Keratinocyte (primary cell): ENCODE measurements at regions not wholly inside any gene's neighbourhood (a gene's known extent, or its start where the extent isn't known, plus 50 kb on each side); places are given as distances from the start of the nearest gene placed in this dataset.
"Not testable (repeated sequence)": the region's sequence is repeated elsewhere in the genome, so short reads cannot be mapped to it uniquely, and the experiment has no call there.

Experiments used
- DNase-seq: peaks from one replicate; pipeline ENCODE4 v3.0.0-alpha.2; 2011; ENCODE audit warnings: low read depth, missing footprints, low spot score
- FAIRE-seq: peaks from 2 replicates; lab custom pipeline; 2011; peaks lifted over from hg19 to GRCh38; lab: Jason Lieb, UNC
- H2AFZ ChIP-seq: 2 replicates; pipeline ENCODE4 v1.6.0; 2012; ENCODE audit warnings: low read length, control low read depth, inconsistent platforms; ENCODE audit not compliant: control insufficient read depth
- H3K27ac ChIP-seq: 2 replicates; pipeline ENCODE4 v1.5.1; 2011; ENCODE audit warnings: low read length; ENCODE audit not compliant: control insufficient read depth, insufficient read depth
- H3K27me3 ChIP-seq: 3 replicates; pipeline ENCODE4 v1.6.0; 2011; ENCODE audit warnings: low read length; ENCODE audit not compliant: control insufficient read depth, insufficient read depth; ENCODE audit errors: extremely low read depth
- H3K36me3 ChIP-seq, 2 experiments: 2 replicates in 1 of 2; 3 replicates in 1 of 2; pipeline ENCODE4 v1.5.1; 2011; ENCODE audit warnings: low read length in 2 of 2, mild to moderate bottlenecking in 1 of 2; ENCODE audit not compliant: control insufficient read depth in 2 of 2, insufficient read depth in 2 of 2; ENCODE audit errors: extremely low read depth in 1 of 2
- H3K4me1 ChIP-seq: 3 replicates; pipeline ENCODE4 v1.5.1; 2011; ENCODE audit warnings: low read length; ENCODE audit not compliant: control insufficient read depth, insufficient read depth; ENCODE audit errors: extremely low read depth
- H3K4me2 ChIP-seq: 3 replicates; pipeline ENCODE4 v1.6.0; 2011; ENCODE audit warnings: low read depth, low read length; ENCODE audit not compliant: control insufficient read depth, insufficient read depth; ENCODE audit errors: extremely low read depth
- H3K4me3 ChIP-seq, 3 experiments: fragments of 200-600 bp in 1 of 3; sonication (generic) in 1 of 3; 2 replicates in 2 of 3; 3 replicates in 1 of 3; pipeline ENCODE4 v1.5.1; 2011 to 2016; ENCODE audit warnings: low read length in 3 of 3, mild to moderate bottlenecking in 3 of 3, control low read depth in 2 of 3, inconsistent platforms in 1 of 3, low read depth in 1 of 3, mixed read lengths in 1 of 3, mixed run types in 1 of 3, moderate library complexity in 1 of 3; ENCODE audit not compliant: control insufficient read depth in 2 of 3, insufficient read depth in 2 of 3; ENCODE audit errors: extremely low read depth in 1 of 3
- H3K79me2 ChIP-seq: 2 replicates; pipeline ENCODE4 v1.6.0; 2012; ENCODE audit warnings: low read length; ENCODE audit not compliant: control insufficient read depth, insufficient read depth
- H3K9ac ChIP-seq: 3 replicates; pipeline ENCODE4 v1.6.0; 2011; ENCODE audit warnings: low read length; ENCODE audit not compliant: control insufficient read depth, insufficient read depth; ENCODE audit errors: extremely low read depth
- H3K9me1 ChIP-seq: 3 replicates; pipeline ENCODE4 v1.6.0; 2011; ENCODE audit warnings: low read length; ENCODE audit not compliant: control insufficient read depth, insufficient read depth; ENCODE audit errors: extremely low read depth
- H3K9me3 ChIP-seq: 2 replicates; pipeline ENCODE4 v1.5.1; 2012; ENCODE audit warnings: low read depth, low read length; ENCODE audit not compliant: control insufficient read depth
- H4K20me1 ChIP-seq: 3 replicates; pipeline ENCODE4 v1.6.0; 2011; ENCODE audit warnings: low read length; ENCODE audit not compliant: control insufficient read depth, insufficient read depth; ENCODE audit errors: extremely low read depth
- dilution Hi-C: fragments of 300-500 bp; cut with MboI; formaldehyde crosslinking; loops from one replicate; pipeline ENCODE4 v1.7.0; 2020; ENCODE audit warnings: low sequenced_read_pairs; ENCODE audit not compliant: extremely low pct_ligation_motif_present
- TF ChIP-seq, protein P1 (sequence below), 3 experiments: IDR thresholded peaks in 1 of 3; conservative IDR thresholded peaks in 1 of 3; optimal IDR thresholded peaks in 1 of 3; 2 replicates in 2 of 3; 3 replicates in 1 of 3; pipeline versions ENCODE3 to v1.5.1; 2011; ENCODE audit warnings: low read length in 3 of 3, mild to moderate bottlenecking in 3 of 3, moderate library complexity in 2 of 3, control low read depth in 1 of 3, inconsistent platforms in 1 of 3; ENCODE audit not compliant: insufficient read depth in 2 of 3; ENCODE audit errors: extremely low read depth in 1 of 3

GRCh38 chr1:223913715-223914114, 68.0 kb upstream of the TP53BP2 start:
- H4K20me1 ChIP-seq, H3K9me1 ChIP-seq, FAIRE-seq, DNase-seq, dilution Hi-C loops, H3K27me3 ChIP-seq, H3K4me1 ChIP-seq, H3K36me3 ChIP-seq, H2AFZ ChIP-seq, H3K27ac ChIP-seq, H3K79me2 ChIP-seq, H3K9me3 ChIP-seq, H3K9ac ChIP-seq, H3K4me3 ChIP-seq, H3K4me2 ChIP-seq: not testable (repeated sequence)

DNA sequence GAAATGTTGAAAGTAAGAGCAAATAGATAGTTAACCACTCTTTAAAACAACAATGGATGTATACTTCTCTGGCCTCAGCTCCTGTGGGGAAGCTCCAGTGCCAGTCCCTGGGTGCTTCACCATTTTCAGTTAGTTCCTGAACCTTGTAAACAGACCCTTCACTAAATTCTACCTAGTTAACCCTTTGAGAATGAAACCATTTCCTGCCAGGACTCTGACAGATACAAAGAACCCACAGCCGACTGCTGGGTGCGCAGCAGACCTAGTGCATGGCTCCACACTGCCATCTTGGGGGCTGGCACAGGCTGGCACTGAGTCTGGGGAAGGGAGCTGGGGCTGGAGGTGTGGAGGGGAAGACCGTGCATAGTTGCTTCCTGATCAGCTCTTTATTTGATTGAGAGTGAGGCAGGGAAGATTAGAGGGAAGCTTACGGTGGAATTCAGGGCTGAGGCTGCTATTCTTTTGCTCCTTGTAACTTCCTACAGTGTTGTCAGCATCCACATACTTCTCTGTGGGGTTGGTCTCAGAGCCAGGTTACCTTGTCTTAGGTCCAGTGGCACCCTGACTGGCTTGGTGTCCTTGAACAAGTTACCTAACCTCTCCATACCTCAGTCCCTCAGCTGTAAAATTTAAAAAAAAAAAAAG, 62.3 kb upstream of the TP53BP2 start:
- H3K9ac ChIP-seq, H3K27ac ChIP-seq, H3K27me3 ChIP-seq, dilution Hi-C loops, H2AFZ ChIP-seq, H3K4me3 ChIP-seq, H3K4me2 ChIP-seq, DNase-seq, H3K9me1 ChIP-seq, H4K20me1 ChIP-seq, FAIRE-seq, H3K9me3 ChIP-seq, H3K79me2 ChIP-seq, H3K4me1 ChIP-seq, H3K36me3 ChIP-seq: not testable (repeated sequence)
- TF ChIP-seq, protein P1, sequence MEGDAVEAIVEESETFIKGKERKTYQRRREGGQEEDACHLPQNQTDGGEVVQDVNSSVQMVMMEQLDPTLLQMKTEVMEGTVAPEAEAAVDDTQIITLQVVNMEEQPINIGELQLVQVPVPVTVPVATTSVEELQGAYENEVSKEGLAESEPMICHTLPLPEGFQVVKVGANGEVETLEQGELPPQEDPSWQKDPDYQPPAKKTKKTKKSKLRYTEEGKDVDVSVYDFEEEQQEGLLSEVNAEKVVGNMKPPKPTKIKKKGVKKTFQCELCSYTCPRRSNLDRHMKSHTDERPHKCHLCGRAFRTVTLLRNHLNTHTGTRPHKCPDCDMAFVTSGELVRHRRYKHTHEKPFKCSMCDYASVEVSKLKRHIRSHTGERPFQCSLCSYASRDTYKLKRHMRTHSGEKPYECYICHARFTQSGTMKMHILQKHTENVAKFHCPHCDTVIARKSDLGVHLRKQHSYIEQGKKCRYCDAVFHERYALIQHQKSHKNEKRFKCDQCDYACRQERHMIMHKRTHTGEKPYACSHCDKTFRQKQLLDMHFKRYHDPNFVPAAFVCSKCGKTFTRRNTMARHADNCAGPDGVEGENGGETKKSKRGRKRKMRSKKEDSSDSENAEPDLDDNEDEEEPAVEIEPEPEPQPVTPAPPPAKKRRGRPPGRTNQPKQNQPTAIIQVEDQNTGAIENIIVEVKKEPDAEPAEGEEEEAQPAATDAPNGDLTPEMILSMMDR (optimal IDR thresholded peaks at IDR 0.05 in 1 of 3, IDR thresholded peaks at IDR 0.05 in 1 of 3, conservative IDR thresholded peaks at IDR 0.05 in 1 of 3; ENCODE audit: extremely low read depth in 1 of 3, insufficient read depth in 2 of 3, low read length in 3 of 3), result peak in 2 of 3 experiments; percentile 22 to 25

DNA sequence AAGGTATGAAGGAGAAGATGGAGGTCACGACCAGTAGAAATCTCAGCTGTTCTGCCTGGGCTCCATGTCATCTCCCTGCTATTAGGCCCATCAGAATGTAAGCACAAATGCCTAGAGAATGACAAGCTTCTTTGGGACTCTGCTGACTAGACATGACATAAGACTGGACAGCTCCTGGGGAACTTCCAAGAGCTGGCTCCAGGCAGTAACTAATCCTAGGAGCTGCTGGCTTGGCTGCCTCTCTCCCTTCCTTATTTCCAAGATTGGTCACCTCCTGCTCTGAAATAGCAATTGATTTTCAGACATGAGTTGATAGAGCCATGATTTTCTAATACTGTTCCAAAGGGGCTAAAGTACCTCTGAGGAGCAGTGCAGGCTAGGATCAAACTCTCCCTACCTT, 57.5 kb upstream of the TP53BP2 start:
- H3K4me2 ChIP-seq, H2AFZ ChIP-seq, H3K27ac ChIP-seq, FAIRE-seq, dilution Hi-C loops, H3K4me3 ChIP-seq, H3K79me2 ChIP-seq, H3K9ac ChIP-seq, H3K4me1 ChIP-seq, H3K9me3 ChIP-seq, H3K9me1 ChIP-seq, DNase-seq, H3K36me3 ChIP-seq, H4K20me1 ChIP-seq, H3K27me3 ChIP-seq: not testable (repeated sequence)

DNA sequence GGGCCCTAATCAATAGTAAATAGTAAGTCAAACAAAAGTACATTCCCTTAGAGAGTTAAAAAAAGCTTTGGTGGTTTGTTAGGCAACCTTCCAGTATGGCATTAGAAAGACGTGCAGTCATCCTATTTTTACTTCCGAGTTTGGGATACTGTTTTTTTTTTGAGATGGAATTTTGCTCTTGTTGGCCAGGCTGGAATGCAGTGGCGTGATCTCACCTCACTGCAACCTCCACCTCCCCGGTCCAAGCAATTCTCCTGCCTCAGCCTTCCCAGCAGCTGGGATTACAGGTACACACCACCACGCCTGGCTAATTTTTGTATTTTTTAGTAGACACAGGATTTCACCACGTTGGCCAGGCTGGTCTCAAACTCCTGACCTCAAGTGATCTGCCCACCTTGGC, 54.0 kb upstream of the TP53BP2 start:
- H3K27me3 ChIP-seq, H3K36me3 ChIP-seq, H3K79me2 ChIP-seq, H3K9me1 ChIP-seq, H3K4me2 ChIP-seq, H3K9ac ChIP-seq, H3K4me3 ChIP-seq, DNase-seq, H3K9me3 ChIP-seq, H2AFZ ChIP-seq, FAIRE-seq, H3K27ac ChIP-seq, dilution Hi-C loops, H4K20me1 ChIP-seq, H3K4me1 ChIP-seq: not testable (repeated sequence)
